Astrocyte of the cerebellum (primary cell): ENCODE measurements at regions not wholly inside any gene's neighbourhood (a gene's known extent, or its start where the extent isn't known, plus 50 kb on each side); places are given as distances from the start of the nearest gene placed in this dataset.

Source experiments
- DNase-seq: peaks from one replicate; pipeline ENCODE4 v3.0.0-alpha.2; 2011; ENCODE audit warnings: low read depth
- H3K4me3 ChIP-seq: 2 replicates; pipeline ENCODE4 v1.5.1; 2011; ENCODE audit warnings: mild to moderate bottlenecking, low read depth, low read length, moderate library complexity
- in situ Hi-C: cut with HindIII; loops from 2 replicates; pipeline ENCODE4 v1.10.0; 2017; ENCODE audit warnings: low sequenced_read_pairs
- TF ChIP-seq, protein P1 (sequence below): IDR thresholded peaks from 2 replicates; pipeline ENCODE4 v1.5.1; 2012; ENCODE audit warnings: low read length, low read depth, moderate library complexity, mild to moderate bottlenecking; ENCODE audit errors: missing control alignments

DNA sequence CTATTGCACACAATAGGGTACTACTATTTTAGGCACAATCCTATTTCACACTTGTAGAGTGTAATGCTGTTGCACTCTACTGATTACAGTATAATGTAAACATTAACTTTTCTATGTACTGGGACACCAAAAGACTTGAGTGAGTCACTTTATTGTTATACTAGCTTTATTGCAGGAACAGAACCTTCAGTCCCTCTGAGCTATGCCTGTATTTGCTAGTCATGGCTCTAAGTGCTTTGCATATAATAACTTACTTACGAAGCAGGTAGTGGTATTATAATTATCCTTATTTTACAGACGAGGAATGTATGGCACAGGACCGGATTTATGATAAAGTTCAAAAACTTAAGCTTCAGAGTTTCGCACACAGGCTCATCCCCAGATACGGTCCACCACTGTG is 106.6 kb upstream of the SLC6A6 start:
- in situ Hi-C loops, result loop anchor here (25.0 kb wide), 1 partner anchor 166 kb away; no protein-coding TSS in a partner anchor
- no peak for DNase-seq
- no peak overlapping the region for H3K4me3 ChIP-seq
- TF ChIP-seq, protein P1, sequence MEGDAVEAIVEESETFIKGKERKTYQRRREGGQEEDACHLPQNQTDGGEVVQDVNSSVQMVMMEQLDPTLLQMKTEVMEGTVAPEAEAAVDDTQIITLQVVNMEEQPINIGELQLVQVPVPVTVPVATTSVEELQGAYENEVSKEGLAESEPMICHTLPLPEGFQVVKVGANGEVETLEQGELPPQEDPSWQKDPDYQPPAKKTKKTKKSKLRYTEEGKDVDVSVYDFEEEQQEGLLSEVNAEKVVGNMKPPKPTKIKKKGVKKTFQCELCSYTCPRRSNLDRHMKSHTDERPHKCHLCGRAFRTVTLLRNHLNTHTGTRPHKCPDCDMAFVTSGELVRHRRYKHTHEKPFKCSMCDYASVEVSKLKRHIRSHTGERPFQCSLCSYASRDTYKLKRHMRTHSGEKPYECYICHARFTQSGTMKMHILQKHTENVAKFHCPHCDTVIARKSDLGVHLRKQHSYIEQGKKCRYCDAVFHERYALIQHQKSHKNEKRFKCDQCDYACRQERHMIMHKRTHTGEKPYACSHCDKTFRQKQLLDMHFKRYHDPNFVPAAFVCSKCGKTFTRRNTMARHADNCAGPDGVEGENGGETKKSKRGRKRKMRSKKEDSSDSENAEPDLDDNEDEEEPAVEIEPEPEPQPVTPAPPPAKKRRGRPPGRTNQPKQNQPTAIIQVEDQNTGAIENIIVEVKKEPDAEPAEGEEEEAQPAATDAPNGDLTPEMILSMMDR, result no peak

DNA sequence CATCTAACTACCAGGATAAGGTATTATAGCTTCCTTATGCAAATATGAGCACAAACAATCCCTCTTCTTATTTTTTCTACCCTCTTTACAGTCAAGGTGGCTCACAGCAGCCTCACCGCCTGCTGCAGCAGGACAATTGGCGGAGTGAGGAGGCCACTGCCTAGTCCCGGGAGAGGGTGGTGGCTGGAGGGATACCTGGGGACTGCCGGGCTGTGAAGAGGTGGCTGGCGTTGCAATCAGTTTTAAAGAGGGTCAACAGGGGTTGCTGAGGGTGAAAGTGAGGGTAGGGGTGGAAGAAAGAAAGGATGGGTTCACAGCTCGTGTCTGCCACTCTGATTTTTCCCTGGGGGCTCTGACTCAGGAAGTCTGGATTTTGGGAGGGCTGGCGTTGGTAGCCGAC is 105.1 kb upstream of the SLC6A6 start:
- DNase-seq, result no peak
- TF ChIP-seq, protein P1, result no peak
- in situ Hi-C loops, result loop anchor here (25.0 kb wide), 1 partner anchor 165 kb away; no protein-coding TSS in a partner anchor
- H3K4me3 ChIP-seq, result no peak overlapping the region

DNA sequence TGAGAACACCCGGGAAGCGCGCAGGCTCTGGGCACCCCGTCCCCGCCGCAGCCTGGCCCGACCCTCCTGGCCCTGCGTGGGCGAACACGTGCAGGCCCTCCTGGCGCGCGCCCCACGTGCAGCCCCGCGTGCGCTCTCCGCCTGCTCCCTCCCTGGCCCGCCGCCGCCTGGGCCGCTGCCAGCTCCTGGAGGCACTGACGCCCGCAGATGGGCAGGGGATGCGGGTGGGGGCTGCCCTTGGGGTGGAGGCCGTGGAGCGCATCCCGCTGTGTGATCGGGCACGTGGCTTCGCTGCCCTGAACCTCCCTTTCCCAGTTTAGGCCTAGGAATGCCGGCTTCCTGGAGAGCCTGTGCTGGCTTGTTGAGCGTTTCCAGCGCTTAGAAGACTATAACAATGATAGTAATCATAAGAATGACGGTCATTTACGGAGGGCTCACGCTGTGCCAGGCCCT is 104.6 kb upstream of the SLC6A6 start:
- H3K4me3 ChIP-seq, result no peak overlapping the region
- TF ChIP-seq, protein P1, result no peak
- in situ Hi-C loops, result loop anchor here (25.0 kb wide), 1 partner anchor 164 kb away; no protein-coding TSS in a partner anchor
- DNase-seq, result no peak

DNA sequence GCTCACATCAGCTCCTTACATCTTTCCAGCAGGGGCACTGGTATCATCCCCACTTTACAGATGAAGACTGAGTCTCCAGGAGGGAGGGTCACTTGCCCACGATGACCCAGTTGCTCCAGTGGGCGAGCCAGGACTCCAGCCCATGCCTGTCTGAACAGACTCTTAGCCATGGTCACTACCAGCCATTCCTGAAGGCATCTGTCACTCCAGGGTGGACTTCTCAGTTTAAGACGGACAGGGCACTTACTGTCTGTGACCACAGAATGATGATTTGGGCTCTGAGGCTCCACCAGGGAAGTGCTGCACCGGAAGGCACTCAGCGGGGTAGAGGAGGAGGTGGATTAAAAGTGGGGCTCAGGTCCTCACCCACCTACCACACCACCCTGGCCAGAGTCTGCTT is 104.0 kb upstream of the SLC6A6 start:
- in situ Hi-C loops, result loop anchor here (25.0 kb wide), 1 partner anchor 164 kb away; no protein-coding TSS in a partner anchor
- H3K4me3 ChIP-seq, result no peak overlapping the region
- DNase-seq, result no peak
- TF ChIP-seq, protein P1, result no peak

DNA sequence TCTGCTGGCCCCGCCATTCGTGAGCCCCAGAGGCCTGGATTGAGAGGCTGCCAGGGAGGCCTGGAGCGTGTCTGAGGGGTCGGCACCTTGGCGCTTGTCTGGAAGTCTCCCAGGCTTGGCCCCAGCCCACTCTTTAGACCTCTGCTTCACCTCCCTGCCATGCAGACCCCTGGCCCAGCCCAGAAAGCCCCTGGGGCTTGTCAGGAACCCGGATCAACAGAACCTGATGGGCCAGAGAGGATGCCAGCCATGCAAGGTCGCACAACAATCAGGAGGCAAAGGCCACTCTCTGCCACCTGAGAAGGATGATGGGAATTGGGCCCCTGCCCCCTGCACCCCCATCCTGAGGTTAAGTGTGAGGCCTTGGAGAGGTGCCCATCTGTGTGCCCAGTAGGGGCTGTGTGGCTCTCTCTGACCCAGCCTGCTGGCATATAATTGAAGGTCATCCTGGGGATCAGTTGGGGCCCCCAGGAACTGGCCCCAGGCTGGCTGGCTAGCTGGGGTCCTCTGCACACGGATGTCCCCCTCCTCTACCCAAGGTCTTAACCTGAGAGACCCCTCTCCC is 103.3 kb upstream of the SLC6A6 start:
- TF ChIP-seq, protein P1, result no peak
- no peak overlapping the region for H3K4me3 ChIP-seq
- in situ Hi-C loops, result loop anchor here (25.0 kb wide), 1 partner anchor 163 kb away; no protein-coding TSS in a partner anchor
- DNase-seq, result no peak

DNA sequence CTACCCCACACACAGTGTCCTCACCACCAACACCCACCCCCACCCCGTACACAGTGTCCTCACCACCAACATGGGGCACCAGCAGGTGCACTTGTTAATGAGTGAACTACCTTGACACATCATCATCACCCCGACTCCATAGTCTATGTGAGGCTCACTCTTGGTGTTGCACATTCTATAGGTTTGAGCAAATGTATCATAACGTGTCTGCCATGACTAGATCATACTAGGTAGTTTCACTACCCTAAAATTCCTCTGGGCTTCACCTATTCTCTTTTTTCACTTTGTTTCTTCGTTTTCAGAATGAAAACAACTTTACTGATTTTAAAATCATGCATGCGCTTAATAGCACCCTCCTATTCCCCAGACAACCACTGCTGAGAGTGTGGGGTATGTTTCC is 102.6 kb upstream of the SLC6A6 start:
- no peak for DNase-seq
- in situ Hi-C loops, result loop anchor here (25.0 kb wide), 1 partner anchor 163 kb away; no protein-coding TSS in a partner anchor
- no peak overlapping the region for H3K4me3 ChIP-seq
- TF ChIP-seq, protein P1, result no peak
